Upper lobe of left lung (tissue), 6 donors: ENCODE measurements at regions not wholly inside any gene's neighbourhood (a gene's known extent, or its start where the extent isn't known, plus 50 kb on each side); places are given as distances from the start of the nearest gene placed in this dataset.

Experiments used
- ATAC-seq, 2 donors: fragments of 200-7000 bp; cut with Tn5 transposase; one replicate each; pipeline ENCODE4 v1.9.1; 2022; ENCODE audit warnings: mild to moderate bottlenecking in 2 of 2, moderate library complexity in 2 of 2; ENCODE audit not compliant: low FRiP score in 2 of 2
- DNase-seq, 2 donors: peaks; one replicate each; pipeline ENCODE4 v3.0.0-alpha.2; 2019 to 2020
- H3K27ac ChIP-seq, 4 donors: fragments of 200-600 bp; sonication (generic); one replicate each; pipeline ENCODE4 v1.5.1; 2016 to 2019
- H3K27me3 ChIP-seq, 4 donors: fragments of 200-600 bp; sonication (generic); one replicate each; pipeline ENCODE4 v1.5.1; 2017 to 2019
- H3K36me3 ChIP-seq, 4 donors: fragments of 200-600 bp; sonication (generic); one replicate each; pipeline ENCODE4 v1.5.1; 2016 to 2019
- H3K4me1 ChIP-seq, 4 donors: fragments of 200-600 bp; sonication (generic); one replicate each; pipeline ENCODE4 v1.5.1; 2018 to 2019
- H3K4me3 ChIP-seq, 4 donors: fragments of 200-600 bp; sonication (generic); one replicate each; pipeline ENCODE4 v1.5.1; 2017 to 2019; ENCODE audit warnings: mild to moderate bottlenecking in 2 of 4, moderate library complexity in 1 of 4
- H3K9me3 ChIP-seq, 4 donors: fragments of 200-600 bp; sonication (generic); one replicate each; pipeline ENCODE4 v1.5.1; 2018 to 2019
- EP300 ChIP-seq, 4 donors: sonication (generic); formaldehyde crosslinking; IDR thresholded peaks; one replicate each; pipeline ENCODE4 v1.5.1; 2017; ENCODE audit warnings: antibody characterized with exemption in 4 of 4, control low read depth in 2 of 4
- POLR2A ChIP-seq, 4 donors: fragments of 450-650 bp; IDR thresholded peaks; one replicate each; pipeline ENCODE4 v1.5.1; 2016 to 2017; ENCODE audit warnings: antibody characterized with exemption in 4 of 4, mild to moderate bottlenecking in 2 of 4
- POLR2AphosphoS5 ChIP-seq, 2 donors: sonication (generic); formaldehyde crosslinking; IDR thresholded peaks; one replicate each; pipeline ENCODE4 v1.5.1; 2017; ENCODE audit warnings: antibody characterized with exemption in 2 of 2
- WGBS, 2 donors: methylation state at CpG; one replicate each; pipeline ENCODE4 v1.1.5; 2017 to 2018; 5-methylcytosine and 5-hydroxymethylcytosine counted together
- TF ChIP-seq, protein P1 (sequence below), 6 experiments: fragments of 450-650 bp in 4 of 6; fragments of 200-600 bp in 2 of 6; sonication (generic) in 2 of 6; IDR thresholded peaks; one replicate each; pipeline ENCODE4 v1.5.1; 2016 to 2019; ENCODE audit warnings: antibody characterized with exemption in 6 of 6
- donor health status: DM: no; HTN: no; CAD: no; lungs with moderate emphysema.
- donor health status: DM: no; HTN: yes; CAD: no; lungs with severe emphysema.

DNA sequence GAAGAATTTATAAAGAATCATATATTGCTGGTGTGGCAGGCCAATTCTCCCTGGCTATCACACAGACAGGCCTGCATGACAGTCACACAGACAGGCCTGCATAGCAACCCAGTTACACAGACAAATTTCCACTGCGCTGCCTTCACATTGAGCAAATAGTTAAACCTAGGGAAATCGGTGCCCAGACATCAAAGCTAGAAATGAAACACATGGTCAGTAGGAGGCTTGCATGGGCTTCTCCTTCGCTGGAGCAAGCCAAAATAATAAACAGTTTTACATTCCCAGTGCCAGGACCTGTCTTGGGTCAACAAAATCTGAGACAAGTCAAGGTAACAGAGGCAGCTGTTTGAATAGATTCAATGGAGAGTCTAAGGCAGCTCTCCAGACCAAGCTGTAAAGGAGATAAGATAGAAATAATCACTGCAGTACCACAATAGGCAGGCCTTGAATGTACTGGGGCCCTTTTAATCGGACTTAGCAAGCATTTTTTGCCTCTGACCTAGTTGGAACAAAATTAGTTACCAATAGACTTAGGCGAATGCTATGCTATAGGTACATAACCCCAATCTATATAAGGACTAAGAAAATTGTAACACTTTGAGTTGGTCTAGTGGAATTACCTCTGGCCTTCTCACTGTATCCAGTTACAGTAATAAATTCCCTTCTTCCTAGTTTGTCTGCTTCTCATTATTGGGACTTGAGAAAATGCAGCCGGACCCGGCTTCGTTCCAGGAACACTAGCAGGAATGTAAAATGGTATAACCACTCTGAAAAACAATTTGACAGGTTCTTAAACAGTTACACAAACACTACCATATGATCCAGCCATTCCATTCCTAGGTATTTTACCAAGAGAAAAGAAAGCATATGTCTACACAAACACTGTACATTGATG lies 274.7 kb upstream of the UBE2E2 start:
- ATAC-seq (no peak), DNase-seq (no peak)
- no peaks in the 10 kb centered on the region for H3K4me1 ChIP-seq
- no peaks in the 10 kb centered on the region for H3K36me3 ChIP-seq
- WGBS, 2 donors = 82 to 85% methylated on average over 8 of the region's 8 CpGs
- no peaks in the 10 kb centered on the region for H3K27me3 ChIP-seq
- no peak overlapping the region for H3K27ac ChIP-seq
- H3K9me3 ChIP-seq = no peaks in the 10 kb centered on the region
- H3K4me3 ChIP-seq = no peak overlapping the region
- TF ChIP-seq POLR2A (IDR thresholded peaks at IDR 0.05) = no peak
- TF ChIP-seq, protein P1, sequence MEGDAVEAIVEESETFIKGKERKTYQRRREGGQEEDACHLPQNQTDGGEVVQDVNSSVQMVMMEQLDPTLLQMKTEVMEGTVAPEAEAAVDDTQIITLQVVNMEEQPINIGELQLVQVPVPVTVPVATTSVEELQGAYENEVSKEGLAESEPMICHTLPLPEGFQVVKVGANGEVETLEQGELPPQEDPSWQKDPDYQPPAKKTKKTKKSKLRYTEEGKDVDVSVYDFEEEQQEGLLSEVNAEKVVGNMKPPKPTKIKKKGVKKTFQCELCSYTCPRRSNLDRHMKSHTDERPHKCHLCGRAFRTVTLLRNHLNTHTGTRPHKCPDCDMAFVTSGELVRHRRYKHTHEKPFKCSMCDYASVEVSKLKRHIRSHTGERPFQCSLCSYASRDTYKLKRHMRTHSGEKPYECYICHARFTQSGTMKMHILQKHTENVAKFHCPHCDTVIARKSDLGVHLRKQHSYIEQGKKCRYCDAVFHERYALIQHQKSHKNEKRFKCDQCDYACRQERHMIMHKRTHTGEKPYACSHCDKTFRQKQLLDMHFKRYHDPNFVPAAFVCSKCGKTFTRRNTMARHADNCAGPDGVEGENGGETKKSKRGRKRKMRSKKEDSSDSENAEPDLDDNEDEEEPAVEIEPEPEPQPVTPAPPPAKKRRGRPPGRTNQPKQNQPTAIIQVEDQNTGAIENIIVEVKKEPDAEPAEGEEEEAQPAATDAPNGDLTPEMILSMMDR (IDR thresholded peaks at IDR 0.05) = no peak
- TF ChIP-seq POLR2AphosphoS5 (IDR thresholded peaks at IDR 0.05) = no peak
- no peak for TF ChIP-seq EP300 (IDR thresholded peaks at IDR 0.05)

DNA sequence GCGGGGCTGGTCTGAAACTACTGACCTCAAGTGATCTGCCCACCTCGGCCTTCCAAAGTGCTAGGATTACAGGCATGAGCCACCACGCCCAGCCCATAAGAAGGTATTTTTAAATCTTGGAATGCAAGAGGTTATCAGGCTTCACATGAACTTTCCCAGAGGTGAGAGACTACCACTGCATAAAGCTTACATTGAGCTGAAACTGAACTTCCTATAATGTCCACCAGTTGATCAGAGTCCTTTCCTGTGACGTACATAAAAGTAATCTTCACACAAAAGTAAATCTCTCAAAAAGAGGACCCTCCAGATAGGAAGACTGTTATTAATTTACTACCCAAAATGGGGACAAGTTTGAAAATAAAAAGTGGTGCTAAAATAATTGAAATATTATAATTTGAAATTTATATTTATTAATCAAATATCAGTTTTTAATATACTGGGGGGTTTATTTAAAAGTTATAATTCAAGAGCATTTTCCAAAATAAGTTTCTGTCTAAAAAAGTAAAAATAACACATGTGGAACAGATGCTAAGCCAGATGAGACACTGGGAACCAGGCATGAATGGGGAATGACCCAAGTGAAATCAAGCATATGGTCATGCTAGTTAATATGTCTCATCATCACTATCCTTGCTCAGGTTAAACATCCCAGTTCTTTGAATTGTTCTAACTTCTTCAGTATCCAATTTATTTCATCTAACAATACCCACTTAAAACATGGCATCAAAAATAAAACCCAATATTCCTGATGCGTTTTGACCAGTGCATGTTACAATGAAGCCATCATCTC lies 269.9 kb upstream of the UBE2E2 start:
- 80 to 84% methylated on average over 5 of the region's 5 CpGs for WGBS, 2 donors
- ATAC-seq = no peak
- TF ChIP-seq EP300 (IDR thresholded peaks at IDR 0.05) (no peak), POLR2A (IDR thresholded peaks at IDR 0.05) (no peak), POLR2AphosphoS5 (IDR thresholded peaks at IDR 0.05) (no peak)
- TF ChIP-seq, protein P1 (IDR thresholded peaks at IDR 0.05) = no peak

DNA sequence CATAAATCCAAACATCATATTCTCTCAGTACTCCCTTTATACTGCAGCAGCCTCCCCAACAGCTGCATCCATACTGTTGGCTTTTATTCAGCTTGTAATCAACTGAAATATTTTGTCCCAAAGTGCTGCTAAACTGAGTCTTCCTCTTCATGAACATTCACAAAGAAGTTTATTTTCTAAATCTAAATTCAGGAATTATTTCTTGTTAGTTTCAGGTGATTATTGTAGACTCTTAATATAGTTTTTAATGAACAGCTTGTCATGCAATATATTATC lies 269.3 kb upstream of the UBE2E2 start:
- Histone ChIP-seq H3K27me3 (no peaks in the 10 kb centered on the region), H3K4me3 (no peak overlapping the region), H3K4me1 (no peaks in the 10 kb centered on the region), H3K36me3 (no peaks in the 10 kb centered on the region), H3K27ac (no peak overlapping the region), H3K9me3 (no peaks in the 10 kb centered on the region)
- ATAC-seq (no peak), DNase-seq (no peak)
- TF ChIP-seq EP300 (IDR thresholded peaks at IDR 0.05) (no peak), POLR2AphosphoS5 (IDR thresholded peaks at IDR 0.05) (no peak), POLR2A (IDR thresholded peaks at IDR 0.05) (no peak)
- TF ChIP-seq, protein P1 (IDR thresholded peaks at IDR 0.05) = no peak

More for the DNA sequence above, 269.9 kb upstream of the UBE2E2 start:
- no peak overlapping the region for H3K27ac ChIP-seq
- no peaks in the 10 kb centered on the region for H3K27me3 ChIP-seq
- no peaks in the 10 kb centered on the region for H3K36me3 ChIP-seq
- H3K9me3 ChIP-seq = no peaks in the 10 kb centered on the region
- no peaks in the 10 kb centered on the region for H3K4me1 ChIP-seq
- no peak overlapping the region for H3K4me3 ChIP-seq
- DNase-seq = no peak

DNA sequence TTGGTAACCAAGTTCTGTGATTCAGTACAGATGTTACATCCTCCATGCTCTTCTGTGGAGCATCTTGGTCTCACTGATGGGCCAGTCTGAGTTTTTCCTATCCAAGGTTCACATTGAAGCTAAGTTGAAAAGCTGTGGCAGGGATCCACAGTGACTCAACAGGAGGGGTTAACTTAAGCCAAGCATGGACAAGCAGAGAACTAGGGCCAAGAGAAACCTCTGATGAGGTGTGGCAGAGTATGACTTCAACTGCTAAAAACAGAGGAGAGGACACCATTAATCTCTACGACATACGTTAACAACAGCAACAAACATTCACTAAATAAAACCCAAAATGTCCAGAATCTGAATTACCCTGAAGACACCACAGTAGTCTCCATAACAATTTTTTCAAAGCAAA lies 268.1 kb upstream of the UBE2E2 start:
- TF ChIP-seq POLR2A (IDR thresholded peaks at IDR 0.05) = no peak
- TF ChIP-seq EP300 (IDR thresholded peaks at IDR 0.05) = no peak
- TF ChIP-seq, protein P1 (IDR thresholded peaks at IDR 0.05) = no peak
- no peak for TF ChIP-seq POLR2AphosphoS5 (IDR thresholded peaks at IDR 0.05)
- Histone ChIP-seq H3K27me3 (no peaks in the 10 kb centered on the region), H3K4me1 (peaks cover 0 to 2% (median 0%) of the 10 kb centered on the region in 4 donors), H3K36me3 (no peaks in the 10 kb centered on the region), H3K4me3 (no peak overlapping the region), H3K27ac (no peak overlapping the region), H3K9me3 (no peaks in the 10 kb centered on the region)
- DNase-seq (no peak), ATAC-seq (peak in 1 of 2 donors; percentile 61)
- WGBS, 2 donors = 93% methylated on average over 2 of the region's 2 CpGs
